GM12878 (cell line): ENCODE measurements at regions not wholly inside any gene's neighbourhood (a gene's known extent, or its start where the extent isn't known, plus 50 kb on each side); places are given as distances from the start of the nearest gene placed in this dataset.
"Not testable (repeated sequence)": the region's sequence is repeated elsewhere in the genome, so short reads cannot be mapped to it uniquely, and the experiment has no call there.

ENCODE experiments used
- CTCF ChIP-seq, 3 experiments: IDR thresholded peaks in 2 of 3; conservative IDR thresholded peaks in 1 of 3; 2 replicates each; pipeline ENCODE4 v1.5.1; 2011; ENCODE audit warnings: low read depth in 3 of 3, low read length in 3 of 3, mild to moderate bottlenecking in 3 of 3, control low read depth in 2 of 3, moderate library complexity in 2 of 3, inconsistent platforms in 1 of 3, mixed read lengths in 1 of 3; ENCODE audit not compliant: control insufficient read depth in 2 of 3, insufficient read depth in 1 of 3; ENCODE audit errors: extremely low read depth in 1 of 3
- MAX ChIP-seq: IDR thresholded peaks from 2 replicates; pipeline ENCODE4 v1.6.1; 2012; ENCODE audit warnings: low read depth, low read length, improper control_type of control experiment
- POLR2A ChIP-seq: IDR thresholded peaks from 2 replicates; pipeline ENCODE4 v1.6.1; 2011; ENCODE audit warnings: low read depth, mild to moderate bottlenecking, low read length
- ZBTB11 ChIP-seq: fragments of 450-650 bp; formaldehyde crosslinking; IDR thresholded peaks from 2 replicates; pipeline ENCODE4 v1.5.0; 2022; ENCODE audit warnings: mild to moderate bottlenecking, missing genetic modification characterization
- ZNF24 ChIP-seq: fragments of 450-650 bp; IDR thresholded peaks from 2 replicates; pipeline ENCODE4 v1.6.1; 2017; ENCODE audit warnings: antibody characterized with exemption, mild to moderate bottlenecking
- ZNF687 ChIP-seq: fragments of 450-650 bp; IDR thresholded peaks from 2 replicates; pipeline ENCODE4 v1.6.1; 2017; ENCODE audit warnings: mild to moderate bottlenecking, moderate library complexity

GRCh38 chr21:28032652-28033051, 960.0 kb downstream of the LTN1 start:
- not testable (repeated sequence) for TF ChIP-seq MAX; ZNF687; POLR2A; ZNF24; CTCF (IDR thresholded peaks at IDR 0.05 in 2 of 3, conservative IDR thresholded peaks at IDR 0.05 in 1 of 3; ENCODE audit: control insufficient read depth in 2 of 3, extremely low read depth in 1 of 3, insufficient read depth in 1 of 3, low read depth in 3 of 3, low read length in 3 of 3); ZBTB11
